Fibroblast of lung (primary cell): ENCODE measurements at regions not wholly inside any gene's neighbourhood (a gene's known extent, or its start where the extent isn't known, plus 50 kb on each side); places are given as distances from the start of the nearest gene placed in this dataset.

Experiments used
- CTCF ChIP-seq, 2 donors: IDR thresholded peaks in 1 of 2; conservative IDR thresholded peaks in 1 of 2; 1 replicate in 1 of 2; 2 replicates in 1 of 2; pipeline ENCODE4 v1.5.1; 2011 to 2012; ENCODE audit warnings: low read length in 2 of 2, control low read depth in 1 of 2, inconsistent platforms in 1 of 2, low read depth in 1 of 2, mild to moderate bottlenecking in 1 of 2
- EZH2 ChIP-seq: IDR thresholded peaks from 2 replicates; pipeline ENCODE4 v1.5.1; 2012; ENCODE audit warnings: low read length, control low read depth, mild to moderate bottlenecking; ENCODE audit errors: missing control alignments

- TF ChIP-seq CTCF (conservative IDR thresholded peaks at IDR 0.05 in 1 of 2, IDR thresholded peaks at IDR 0.05 in 1 of 2; ENCODE audit: low read depth in 1 of 2, low read length in 2 of 2) (no peak), EZH2 (no peak)
Measured at GRCh38 chr7:17619196-17619818, 320.9 kb downstream of the AHR start.
